RWPE2 (cell line): ENCODE measurements at regions not wholly inside any gene's neighbourhood (a gene's known extent, or its start where the extent isn't known, plus 50 kb on each side); places are given as distances from the start of the nearest gene placed in this dataset.

Source experiments
- ATAC-seq: fragments of 200-7000 bp; cut with Tn5 transposase; 3 replicates; pipeline ENCODE4 v1.9.1; 2021; ENCODE audit warnings: low read depth
- DNase-seq: peaks from one replicate; pipeline ENCODE4 v3.0.0-alpha.2; 2020; ENCODE audit warnings: low spot score
- H3K27ac ChIP-seq: fragments of 450-650 bp; 2 replicates; pipeline ENCODE4 v1.5.1; 2017; ENCODE audit warnings: mild to moderate bottlenecking; ENCODE audit not compliant: poor library complexity, severe bottlenecking
- H3K27me3 ChIP-seq: fragments of 250-450 bp; sonication (Bioruptor Pico); 2 replicates; pipeline ENCODE4 v1.5.1; 2021; ENCODE audit warnings: mild to moderate bottlenecking, moderate library complexity; ENCODE audit not compliant: insufficient read depth, poor library complexity, severe bottlenecking
- H3K36me3 ChIP-seq: fragments of 250-450 bp; sonication (Bioruptor Pico); 2 replicates; pipeline ENCODE4 v1.5.1; 2020; ENCODE audit warnings: low read depth, mild to moderate bottlenecking, moderate library complexity
- H3K4me1 ChIP-seq: fragments of 250-450 bp; sonication (Bioruptor Pico); 2 replicates; pipeline ENCODE4 v1.5.1; 2021; ENCODE audit warnings: mild to moderate bottlenecking, moderate library complexity; ENCODE audit not compliant: insufficient read depth, poor library complexity, severe bottlenecking
- H3K4me3 ChIP-seq: fragments of 250-450 bp; sonication (Bioruptor Pico); 2 replicates; pipeline ENCODE4 v1.5.1; 2021; ENCODE audit warnings: mild to moderate bottlenecking, moderate library complexity; ENCODE audit not compliant: severe bottlenecking
- H3K9me3 ChIP-seq: fragments of 250-450 bp; sonication (Bioruptor Pico); 2 replicates; pipeline ENCODE4 v1.5.1; 2021; ENCODE audit warnings: mild to moderate bottlenecking, moderate library complexity; ENCODE audit not compliant: severe bottlenecking
- TF ChIP-seq, protein P1 (sequence below): fragments of 450-650 bp; IDR thresholded peaks from one replicate; pipeline ENCODE4 v1.5.1; 2017; ENCODE audit warnings: mild to moderate bottlenecking, moderate library complexity; ENCODE audit not compliant: poor library complexity, severe bottlenecking

DNA sequence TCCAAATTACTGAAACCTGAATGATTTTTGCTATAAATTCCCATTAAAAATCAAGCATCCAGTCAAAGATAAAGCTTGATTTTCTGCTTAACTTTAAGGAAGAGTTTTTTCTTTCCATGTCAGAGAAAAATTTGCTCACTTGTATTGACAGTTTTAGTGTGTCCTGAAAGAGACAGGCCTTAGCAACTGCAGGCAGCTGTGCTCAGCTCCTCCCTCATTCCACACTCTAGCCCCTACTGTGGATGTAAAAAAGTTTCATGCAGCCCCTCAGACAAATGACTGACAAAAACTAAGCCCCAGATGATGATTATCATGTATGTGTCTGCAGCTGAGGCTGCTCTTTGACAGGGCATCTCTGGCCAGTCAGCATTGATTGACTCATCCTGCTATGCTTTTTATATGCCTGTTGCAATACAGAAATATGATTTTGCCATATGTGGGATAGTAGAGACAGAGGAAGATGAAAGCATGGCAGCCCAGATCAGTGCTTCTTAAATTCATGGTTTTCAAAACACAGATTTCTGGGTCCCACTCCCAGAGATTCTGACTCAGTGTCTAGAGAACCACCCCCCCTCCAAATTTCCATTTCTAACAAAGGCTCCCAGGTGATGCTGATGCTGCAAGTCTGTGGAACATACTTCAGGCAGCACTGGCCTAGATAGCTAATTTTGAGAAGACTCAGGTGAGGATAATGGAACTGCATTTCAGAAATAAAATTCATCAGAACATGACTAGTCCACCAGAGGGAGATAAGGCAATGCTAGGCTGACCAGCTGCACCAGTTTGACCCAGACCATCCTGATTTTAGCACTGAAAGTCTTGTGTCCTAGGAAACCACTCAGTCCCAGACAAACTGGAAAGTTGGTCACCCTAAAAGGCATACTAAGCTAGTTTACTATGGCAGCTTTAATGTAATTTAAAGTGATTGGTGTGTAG, 298.7 kb upstream of the KCNN2 start:
- Histone ChIP-seq H3K9me3 (no peaks in the 10 kb centered on the region), H3K4me1 (no peaks in the 10 kb centered on the region), H3K27me3 (peaks cover 7% of the 10 kb centered on the region), H3K36me3 (no peaks in the 10 kb centered on the region), H3K4me3 (no peak overlapping the region), H3K27ac (no peak overlapping the region)
- ATAC-seq (0 out of 3 replicates have a peak, but pooled peaks have one; percentile 40), DNase-seq (no peak)
- TF ChIP-seq, protein P1, sequence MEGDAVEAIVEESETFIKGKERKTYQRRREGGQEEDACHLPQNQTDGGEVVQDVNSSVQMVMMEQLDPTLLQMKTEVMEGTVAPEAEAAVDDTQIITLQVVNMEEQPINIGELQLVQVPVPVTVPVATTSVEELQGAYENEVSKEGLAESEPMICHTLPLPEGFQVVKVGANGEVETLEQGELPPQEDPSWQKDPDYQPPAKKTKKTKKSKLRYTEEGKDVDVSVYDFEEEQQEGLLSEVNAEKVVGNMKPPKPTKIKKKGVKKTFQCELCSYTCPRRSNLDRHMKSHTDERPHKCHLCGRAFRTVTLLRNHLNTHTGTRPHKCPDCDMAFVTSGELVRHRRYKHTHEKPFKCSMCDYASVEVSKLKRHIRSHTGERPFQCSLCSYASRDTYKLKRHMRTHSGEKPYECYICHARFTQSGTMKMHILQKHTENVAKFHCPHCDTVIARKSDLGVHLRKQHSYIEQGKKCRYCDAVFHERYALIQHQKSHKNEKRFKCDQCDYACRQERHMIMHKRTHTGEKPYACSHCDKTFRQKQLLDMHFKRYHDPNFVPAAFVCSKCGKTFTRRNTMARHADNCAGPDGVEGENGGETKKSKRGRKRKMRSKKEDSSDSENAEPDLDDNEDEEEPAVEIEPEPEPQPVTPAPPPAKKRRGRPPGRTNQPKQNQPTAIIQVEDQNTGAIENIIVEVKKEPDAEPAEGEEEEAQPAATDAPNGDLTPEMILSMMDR: no peak

DNA sequence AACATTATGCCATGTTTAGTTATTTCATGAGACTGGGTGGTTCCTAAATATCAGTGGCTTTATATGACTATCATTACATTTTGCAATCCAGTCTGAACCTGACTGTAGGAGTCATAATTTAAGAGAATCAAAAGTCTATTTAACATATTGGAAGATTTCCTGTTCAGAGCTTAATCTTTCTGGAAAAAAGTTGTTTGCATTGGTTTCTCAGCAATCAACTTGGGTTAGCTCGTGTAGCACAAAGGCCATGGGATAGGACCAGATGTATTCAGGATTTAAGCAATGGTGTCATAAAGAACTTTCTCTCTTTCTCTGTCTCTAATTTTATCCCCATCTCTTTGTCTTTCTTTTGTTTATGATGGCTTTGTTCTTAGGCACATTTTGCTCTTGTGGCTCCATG, 296.0 kb upstream of the KCNN2 start:
- ATAC-seq (no peak), DNase-seq (no peak)
- no peaks in the 10 kb centered on the region for H3K4me1 ChIP-seq
- H3K9me3 ChIP-seq: no peaks in the 10 kb centered on the region
- H3K36me3 ChIP-seq: no peaks in the 10 kb centered on the region
- TF ChIP-seq, protein P1: no peak
- H3K4me3 ChIP-seq: no peak overlapping the region
- no peak overlapping the region for H3K27ac ChIP-seq
- peaks cover 8% of the 10 kb centered on the region for H3K27me3 ChIP-seq

DNA sequence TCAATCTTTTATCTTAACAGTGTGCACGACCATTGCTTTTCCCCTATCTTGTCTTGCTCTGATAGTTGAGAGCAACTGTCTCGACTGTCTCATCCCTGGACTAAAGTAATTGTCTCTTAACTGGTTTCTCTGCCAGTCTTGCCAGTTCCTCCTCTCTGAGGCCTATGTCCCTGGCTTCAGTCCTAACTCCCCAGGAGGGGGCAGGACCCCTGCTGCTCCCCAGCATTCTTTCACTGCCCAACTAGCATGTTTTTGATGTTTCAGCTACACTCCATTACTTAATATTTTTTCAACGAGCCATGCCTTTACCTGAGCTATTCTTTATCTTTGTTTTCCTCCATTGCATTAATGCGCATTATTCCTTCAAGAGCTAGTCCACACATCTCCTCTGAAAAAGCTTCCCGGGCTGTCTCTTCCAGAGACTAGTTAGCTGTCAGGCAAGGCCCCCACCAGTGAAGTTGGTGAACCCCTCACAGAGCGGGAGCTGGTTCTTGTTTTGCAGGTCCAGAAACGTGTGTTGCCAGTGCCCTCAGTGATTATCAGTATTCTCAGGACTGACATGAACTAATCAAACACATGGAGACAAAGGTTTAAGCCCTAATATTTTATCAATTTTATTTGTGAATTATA, 291.7 kb upstream of the KCNN2 start:
- DNase-seq: no peak
- H3K4me3 ChIP-seq: no peak overlapping the region
- TF ChIP-seq, protein P1: no peak
- H3K9me3 ChIP-seq: no peaks in the 10 kb centered on the region
- no peaks in the 10 kb centered on the region for H3K4me1 ChIP-seq
- H3K36me3 ChIP-seq: no peaks in the 10 kb centered on the region
- peaks cover 22% of the 10 kb centered on the region for H3K27me3 ChIP-seq
- ATAC-seq: no peak
- no peak overlapping the region for H3K27ac ChIP-seq

DNA sequence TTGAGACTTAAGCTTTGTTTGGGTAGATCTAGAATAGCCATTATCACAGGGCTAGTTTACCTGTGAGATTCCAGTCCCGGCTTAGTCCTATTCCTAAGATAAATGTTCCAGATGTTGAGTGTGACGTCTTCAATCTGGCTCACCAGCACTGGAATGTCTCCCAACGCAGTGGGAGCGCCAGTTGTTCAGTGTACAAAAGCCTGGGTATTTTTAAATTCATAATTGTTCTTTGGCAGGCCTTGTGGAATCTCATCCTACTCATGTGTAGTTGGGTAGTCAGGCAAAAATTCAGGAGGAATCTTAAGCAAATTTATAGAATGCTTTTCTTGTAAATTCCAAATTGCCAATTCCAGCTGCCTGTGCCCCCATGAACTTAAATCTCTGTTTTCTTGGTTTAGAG, 272.6 kb upstream of the KCNN2 start:
- peaks cover 29% of the 10 kb centered on the region for H3K27me3 ChIP-seq
- peaks cover 7% of the 10 kb centered on the region for H3K9me3 ChIP-seq
- no peak overlapping the region for H3K4me3 ChIP-seq
- H3K36me3 ChIP-seq: no peaks in the 10 kb centered on the region
- H3K4me1 ChIP-seq: no peaks in the 10 kb centered on the region
- no peak overlapping the region for H3K27ac ChIP-seq
- ATAC-seq (no peak), DNase-seq (no peak)
- TF ChIP-seq, protein P1: no peak
